B cell (primary cell): ENCODE measurements at regions not wholly inside any gene's neighbourhood (a gene's known extent, or its start where the extent isn't known, plus 50 kb on each side); places are given as distances from the start of the nearest gene placed in this dataset.

ENCODE experiments used
- ATAC-seq: fragments of 200-7000 bp; cut with Tn5 transposase; one replicate; pipeline ENCODE4 v1.10.0; 2021; ENCODE audit warnings: low read depth, mild to moderate bottlenecking, moderate number of reproducible peaks, moderate library complexity
- CTCF ChIA-PET: fragments of 350-600 bp; sonication (Branson Sonifier 250); formaldehyde crosslinking; loops from one replicate; lab custom pipeline; 2021; ENCODE audit warnings: antibody characterized with exemption, inconsistent platforms; lab: Charles Lee
- POLR2A ChIA-PET: fragments of 350-600 bp; sonication (Branson Sonifier 250); formaldehyde crosslinking; loops from one replicate; lab custom pipeline; 2021; ENCODE audit warnings: antibody characterized with exemption; lab: Charles Lee
- DNase-seq: peaks from one replicate; pipeline ENCODE4 v3.0.0; 2013
- H2AFZ ChIP-seq: 2 replicates; pipeline ENCODE4 v1.6.1; 2012; ENCODE audit warnings: mild to moderate bottlenecking, low read depth, low read length; ENCODE audit not compliant: insufficient read depth, poor library complexity, severe bottlenecking
- H3K27ac ChIP-seq, 2 donors: 1 replicate in 1 of 2; 2 replicates in 1 of 2; pipeline ENCODE4 v1.5.1; 2012 to 2013; ENCODE audit warnings: low read length in 2 of 2, mild to moderate bottlenecking in 2 of 2, moderate library complexity in 1 of 2
- H3K27me3 ChIP-seq, 4 experiments: fragments of 200-600 bp in 1 of 4; sonication (generic) in 1 of 4; replicated peaks in 1 of 4; 1 replicate in 2 of 4; 2 replicates in 2 of 4; pipeline versions ENCODE4 v1.6.1 to v1.7.0; 2013 to 2016; ENCODE audit warnings: low read length in 3 of 4, mild to moderate bottlenecking in 2 of 4, mixed read lengths in 1 of 4, moderate library complexity in 1 of 4; ENCODE audit not compliant: insufficient read depth in 4 of 4, control insufficient read depth in 3 of 4; ENCODE audit errors: control extremely low read depth in 1 of 4
- H3K36me3 ChIP-seq, 2 experiments: replicated peaks in 1 of 2; 1 replicate in 1 of 2; 2 replicates in 1 of 2; pipeline versions ENCODE4 v1.6.1 to v1.7.1; 2013; ENCODE audit warnings: low read length in 1 of 2; ENCODE audit not compliant: insufficient read depth in 2 of 2, control insufficient read depth in 1 of 2; ENCODE audit errors: control extremely low read depth in 1 of 2, extremely low read depth in 1 of 2
- H3K4me1 ChIP-seq, 2 donors: fragments of 200-600 bp in 1 of 2; sonication (generic) in 1 of 2; 1 replicate in 1 of 2; 2 replicates in 1 of 2; pipeline versions ENCODE4 v1.5.1 to v1.6.1; 2013 to 2017; ENCODE audit warnings: low read length in 2 of 2; ENCODE audit not compliant: control insufficient read depth in 2 of 2, insufficient read depth in 2 of 2
- H3K4me2 ChIP-seq: replicated peaks from 2 replicates; pipeline ENCODE3; 2012; ENCODE audit warnings: mild to moderate bottlenecking, low read depth, low read length; ENCODE audit not compliant: poor library complexity, severe bottlenecking
- H3K4me3 ChIP-seq, 5 experiments: fragments of 200-600 bp in 1 of 5; sonication (generic) in 1 of 5; 1 replicate in 3 of 5; 2 replicates in 2 of 5; pipeline versions ENCODE4 v1.5.1 to v1.7.0; 2011 to 2016; ENCODE audit warnings: low read length in 4 of 5, mild to moderate bottlenecking in 4 of 5, low read depth in 2 of 5, control low read depth in 1 of 5, moderate library complexity in 1 of 5; ENCODE audit not compliant: insufficient read depth in 1 of 5; ENCODE audit errors: control extremely low read depth in 1 of 5, extremely low read depth in 1 of 5
- H3K79me2 ChIP-seq: fragments of 200-600 bp; sonication (generic); one replicate; pipeline ENCODE4 v1.6.0; 2016; ENCODE audit warnings: low read length; ENCODE audit not compliant: control insufficient read depth, insufficient read depth
- H3K9ac ChIP-seq: fragments of 200-600 bp; sonication (generic); 2 replicates; pipeline ENCODE4 v1.6.1; 2017; ENCODE audit warnings: mild to moderate bottlenecking, low read length, moderate library complexity
- H3K9me3 ChIP-seq, 3 donors: one replicate each; pipeline versions ENCODE4 v1.6.1 to v1.7.1; 2013; ENCODE audit warnings: low read length in 2 of 3; ENCODE audit not compliant: control insufficient read depth in 2 of 3, insufficient read depth in 1 of 3; ENCODE audit errors: control extremely low read depth in 1 of 3
- H4K20me1 ChIP-seq: 2 replicates; pipeline ENCODE4 v1.6.0; 2012; ENCODE audit warnings: mild to moderate bottlenecking, low read length; ENCODE audit not compliant: insufficient read depth, control insufficient read depth, poor library complexity, severe bottlenecking
- H3K27ac Mint-ChIP-seq: one replicate; pipeline ENCODE4 v1.8.0; 2021; ENCODE audit warnings: mixed read lengths
- H3K27me3 Mint-ChIP-seq: one replicate; pipeline ENCODE4 v1.8.0; 2021; ENCODE audit warnings: mixed read lengths
- H3K4me1 Mint-ChIP-seq: one replicate; pipeline ENCODE4 v1.8.0; 2021; ENCODE audit warnings: mixed read lengths
- H3K4me3 Mint-ChIP-seq: one replicate; pipeline ENCODE4 v1.8.0; 2021; ENCODE audit warnings: mixed read lengths
- H3K9me3 Mint-ChIP-seq: one replicate; pipeline ENCODE4 v1.8.0; 2022; ENCODE audit warnings: mixed read lengths; ENCODE audit not compliant: insufficient read depth
- EZH2 ChIP-seq: IDR thresholded peaks from 2 replicates; pipeline ENCODE4 v1.6.1; 2012; ENCODE audit warnings: borderline replicate concordance, low read depth, mild to moderate bottlenecking, moderate library complexity, low read length; ENCODE audit not compliant: insufficient read depth, poor library complexity, severe bottlenecking
- WGBS: methylation state at CpG from one replicate; pipeline ENCODE4 v1.1.5; 2013; ENCODE audit warnings: missing lambda C conversion rate; ENCODE audit not compliant: insufficient coverage; 5-methylcytosine and 5-hydroxymethylcytosine counted together
- intact Hi-C: fragments of 100-400 bp; cut with micrococcal nuclease; formaldehyde crosslinking; loops from one replicate; pipeline ENCODE4 v1.10.0; 2022
- TF ChIP-seq, protein P1 (sequence below): fragments of 200-600 bp; IDR thresholded peaks from one replicate; pipeline ENCODE4 v1.8.0; 2022; ENCODE audit warnings: antibody characterized with exemption, mild to moderate bottlenecking

DNA sequence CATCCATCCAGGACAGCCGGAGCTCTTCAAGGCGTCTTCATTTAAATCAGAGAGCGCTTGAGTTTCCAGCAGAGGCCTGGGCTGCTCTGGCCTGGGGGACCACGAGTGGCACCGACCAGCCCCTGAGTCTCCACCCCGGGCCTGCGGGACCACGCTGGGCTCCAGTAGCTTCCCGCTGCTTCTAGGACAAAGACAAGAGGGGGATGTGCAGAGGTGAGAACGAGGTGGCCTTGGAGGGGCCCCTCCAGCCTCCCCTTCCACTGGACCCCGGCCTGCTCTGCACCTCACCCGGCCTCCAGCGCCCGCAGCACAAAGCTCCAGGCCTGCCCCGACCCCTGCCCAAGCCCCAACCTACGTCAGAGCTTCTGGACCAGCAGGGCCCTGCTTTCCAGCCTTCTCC lies 81.6 kb downstream of the IRX2 start:
- ChIA-PET POLR2A (no interaction called here), CTCF (no interaction called here)
- Histone ChIP-seq H3K36me3 (no peaks in the 10 kb centered on the region), H3K4me2 (no peak overlapping the region), H3K4me3 (no peak overlapping the region), H2AFZ (no peak overlapping the region), H3K4me1 (no peaks in the 10 kb centered on the region), H4K20me1 (no peaks in the 10 kb centered on the region), H3K27ac (no peak overlapping the region), H3K27me3 (no peaks in the 10 kb centered on the region), H3K9ac (no peak overlapping the region), H3K9me3 (peaks cover 0 to 29% (median 0%) of the 10 kb centered on the region in 3 donors), H3K79me2 (no peaks in the 10 kb centered on the region)
- no peak overlapping the region for H3K27ac Mint-ChIP-seq
- WGBS: 86% methylated on average over 14 of the region's 16 CpGs
- H3K4me3 Mint-ChIP-seq: no peak overlapping the region
- intact Hi-C loops: no loop called here
- no peak for TF ChIP-seq EZH2
- TF ChIP-seq, protein P1, sequence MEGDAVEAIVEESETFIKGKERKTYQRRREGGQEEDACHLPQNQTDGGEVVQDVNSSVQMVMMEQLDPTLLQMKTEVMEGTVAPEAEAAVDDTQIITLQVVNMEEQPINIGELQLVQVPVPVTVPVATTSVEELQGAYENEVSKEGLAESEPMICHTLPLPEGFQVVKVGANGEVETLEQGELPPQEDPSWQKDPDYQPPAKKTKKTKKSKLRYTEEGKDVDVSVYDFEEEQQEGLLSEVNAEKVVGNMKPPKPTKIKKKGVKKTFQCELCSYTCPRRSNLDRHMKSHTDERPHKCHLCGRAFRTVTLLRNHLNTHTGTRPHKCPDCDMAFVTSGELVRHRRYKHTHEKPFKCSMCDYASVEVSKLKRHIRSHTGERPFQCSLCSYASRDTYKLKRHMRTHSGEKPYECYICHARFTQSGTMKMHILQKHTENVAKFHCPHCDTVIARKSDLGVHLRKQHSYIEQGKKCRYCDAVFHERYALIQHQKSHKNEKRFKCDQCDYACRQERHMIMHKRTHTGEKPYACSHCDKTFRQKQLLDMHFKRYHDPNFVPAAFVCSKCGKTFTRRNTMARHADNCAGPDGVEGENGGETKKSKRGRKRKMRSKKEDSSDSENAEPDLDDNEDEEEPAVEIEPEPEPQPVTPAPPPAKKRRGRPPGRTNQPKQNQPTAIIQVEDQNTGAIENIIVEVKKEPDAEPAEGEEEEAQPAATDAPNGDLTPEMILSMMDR: no peak
- DNase-seq (no peak), ATAC-seq (no peak)
- H3K27me3 Mint-ChIP-seq: no peaks in the 10 kb centered on the region
- no peaks in the 10 kb centered on the region for H3K4me1 Mint-ChIP-seq
- H3K9me3 Mint-ChIP-seq: peaks cover 2% of the 10 kb centered on the region

DNA sequence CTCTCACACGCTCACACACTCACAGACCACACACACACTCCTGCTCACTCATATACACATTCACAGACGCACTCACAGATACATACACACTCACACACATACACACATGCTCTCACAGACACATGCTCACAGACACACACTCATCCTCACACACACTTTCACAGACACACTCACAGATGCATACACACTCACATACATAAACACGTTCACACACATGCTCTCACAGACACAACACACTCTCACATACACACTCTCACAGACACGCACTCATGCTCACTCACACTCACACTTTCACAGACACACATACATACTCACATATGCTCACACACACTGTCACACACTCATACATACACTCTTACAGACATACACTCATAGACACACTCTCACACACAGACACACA lies 82.2 kb downstream of the IRX2 start:
- ATAC-seq (no peak), DNase-seq (no peak)
- Mint-ChIP-seq H3K4me1 (no peaks in the 10 kb centered on the region), H3K27me3 (no peaks in the 10 kb centered on the region), H3K27ac (no peak overlapping the region), H3K4me3 (no peak overlapping the region), H3K9me3 (no peaks in the 10 kb centered on the region)
- H3K4me2 ChIP-seq: no peak overlapping the region
- no peaks in the 10 kb centered on the region for H3K36me3 ChIP-seq
- 92% methylated on average over 4 of the region's 4 CpGs for WGBS
- H2AFZ ChIP-seq: no peak overlapping the region
- TF ChIP-seq EZH2: no peak
- TF ChIP-seq, protein P1: no peak
- ChIA-PET CTCF (no interaction called here), POLR2A (no interaction called here)
- H3K9ac ChIP-seq: no peak overlapping the region
- no peaks in the 10 kb centered on the region for H4K20me1 ChIP-seq
- H3K9me3 ChIP-seq: peaks cover 0 to 27% (median 0%) of the 10 kb centered on the region in 3 donors
- H3K4me1 ChIP-seq: no peaks in the 10 kb centered on the region
- no peak overlapping the region for H3K27ac ChIP-seq
- H3K4me3 ChIP-seq: no peak overlapping the region
- H3K27me3 ChIP-seq: no peaks in the 10 kb centered on the region
- no peaks in the 10 kb centered on the region for H3K79me2 ChIP-seq
- intact Hi-C loops: no loop called here
